Thyroid gland (tissue), 4 donors: ENCODE measurements at regions not wholly inside any gene's neighbourhood (a gene's known extent, or its start where the extent isn't known, plus 50 kb on each side); places are given as distances from the start of the nearest gene placed in this dataset.

Experiments
- DNase-seq, 2 donors: peaks; one replicate each; pipeline ENCODE4 v3.0.0-alpha.2; 2019
- H3K27ac ChIP-seq, 3 donors: fragments of 200-600 bp; sonication (generic); 1 replicate in 2 of 3; 2 replicates in 1 of 3; pipeline ENCODE4 v1.5.1; 2016 to 2019; ENCODE audit warnings: mild to moderate bottlenecking in 1 of 3, moderate library complexity in 1 of 3
- H3K27me3 ChIP-seq: fragments of 200-600 bp; sonication (generic); one replicate; pipeline ENCODE4 v1.5.1; 2019
- H3K36me3 ChIP-seq, 2 donors: fragments of 200-600 bp; sonication (generic); one replicate each; pipeline ENCODE4 v1.5.1; 2016 to 2019
- H3K4me1 ChIP-seq, 2 donors: fragments of 200-600 bp; sonication (generic); one replicate each; pipeline ENCODE4 v1.5.1; 2017 to 2019
- H3K4me3 ChIP-seq, 3 donors: fragments of 200-600 bp; sonication (generic); replicated peaks in 1 of 3; 1 replicate in 2 of 3; 2 replicates in 1 of 3; pipeline ENCODE4 v1.5.1; 2016; ENCODE audit warnings: mild to moderate bottlenecking in 1 of 3
- H3K9me3 ChIP-seq: fragments of 200-600 bp; sonication (generic); one replicate; pipeline ENCODE4 v1.5.1; 2017
- CTCF ChIP-seq, 6 experiments: fragments of 200-600 bp in 3 of 6; fragments of 450-650 bp in 3 of 6; sonication (generic) in 3 of 6; IDR thresholded peaks; one replicate each; pipeline ENCODE4 v1.5.1; 2016 to 2019; ENCODE audit warnings: antibody characterized with exemption in 6 of 6, mild to moderate bottlenecking in 2 of 6, inconsistent platforms in 1 of 6, moderate library complexity in 1 of 6
- POLR2A ChIP-seq, 2 donors: fragments of 450-650 bp; IDR thresholded peaks; one replicate each; pipeline ENCODE4 v1.6.1; 2017; ENCODE audit warnings: antibody characterized with exemption in 2 of 2, mild to moderate bottlenecking in 2 of 2, moderate library complexity in 1 of 2
- WGBS, 2 donors: methylation state at CpG; one replicate each; pipeline ENCODE4 v1.1.5; 2017; 5-methylcytosine and 5-hydroxymethylcytosine counted together
- intact Hi-C: fragments of 100-400 bp; cut with DNase I; formaldehyde crosslinking; loops from one replicate; pipeline ENCODE4 v1.15.1; 2023

- H3K9me3 ChIP-seq: no peaks in the 10 kb centered on the region
- TF ChIP-seq POLR2A (IDR thresholded peaks at IDR 0.05) (no peak), CTCF (IDR thresholded peaks at IDR 0.05) (no peak)
- no peak overlapping the region for H3K4me3 ChIP-seq
- peak overlapping the region; percentile 53 to 75 (median 61) for H3K27ac ChIP-seq
- 69 to 85% methylated on average over 3 of the region's 3 CpGs for WGBS, 2 donors
- H3K27me3 ChIP-seq: no peaks in the 10 kb centered on the region
- DNase-seq: no peak
- peaks cover 17% of the 10 kb centered on the region in 2 donors for H3K4me1 ChIP-seq
- intact Hi-C loops: no loop called here
- H3K36me3 ChIP-seq: no peaks in the 10 kb centered on the region
Observed at GRCh38 chr12:65536351-65536750, 257.9 kb downstream of the MSRB3 start.

GRCh38 chr12:65536876-65537681 is 258.6 kb downstream of the MSRB3 start:
- H3K9me3 ChIP-seq: no peaks in the 10 kb centered on the region
- TF ChIP-seq CTCF (IDR thresholded peaks at IDR 0.05): no peak
- no peak for TF ChIP-seq POLR2A (IDR thresholded peaks at IDR 0.05)
- intact Hi-C loops: no loop called here
- H3K4me3 ChIP-seq: no peak overlapping the region
- 15 to 16% methylated on average over 6 of the region's 6 CpGs for WGBS, 2 donors
- peak overlapping the region; percentile 53 to 75 (median 61) for H3K27ac ChIP-seq
- H3K27me3 ChIP-seq: no peaks in the 10 kb centered on the region
- no peaks in the 10 kb centered on the region for H3K36me3 ChIP-seq
- peak; percentile 92 to 93 for DNase-seq
- H3K4me1 ChIP-seq: peaks cover 17% of the 10 kb centered on the region in 2 donors

- WGBS, 2 donors: 92 to 100% methylated on average over 1 of the region's 1 CpG
- peak overlapping the region in 1 of 3 donors; percentile 75 for H3K27ac ChIP-seq
- H3K4me1 ChIP-seq: peaks cover 17% of the 10 kb centered on the region in 2 donors
- intact Hi-C loops: no loop called here
- DNase-seq: no peak
- no peak overlapping the region for H3K4me3 ChIP-seq
- no peak for TF ChIP-seq POLR2A (IDR thresholded peaks at IDR 0.05)
- no peak for TF ChIP-seq CTCF (IDR thresholded peaks at IDR 0.05)
- H3K27me3 ChIP-seq: no peaks in the 10 kb centered on the region
- no peaks in the 10 kb centered on the region for H3K36me3 ChIP-seq
- no peaks in the 10 kb centered on the region for H3K9me3 ChIP-seq
Observed at GRCh38 chr12:65537978-65538377, 259.5 kb downstream of the MSRB3 start.

GRCh38 chr12:65539023-65539422 is 260.5 kb downstream of the MSRB3 start:
- Histone ChIP-seq H3K4me1 (peaks cover 17% of the 10 kb centered on the region in 2 donors), H3K4me3 (no peak overlapping the region), H3K9me3 (no peaks in the 10 kb centered on the region), H3K27ac (no peak overlapping the region), H3K27me3 (no peaks in the 10 kb centered on the region), H3K36me3 (no peaks in the 10 kb centered on the region)
- no peak for DNase-seq
- intact Hi-C loops: no loop called here
- TF ChIP-seq POLR2A (IDR thresholded peaks at IDR 0.05) (no peak), CTCF (IDR thresholded peaks at IDR 0.05) (no peak)
- 58 to 78% methylated on average over 1 of the region's 1 CpG for WGBS, 2 donors

- 97 to 98% methylated on average over 1 of the region's 1 CpG for WGBS, 2 donors
- intact Hi-C loops: no loop called here
- no peak overlapping the region for H3K27ac ChIP-seq
- no peak for DNase-seq
- TF ChIP-seq POLR2A (IDR thresholded peaks at IDR 0.05): no peak
- TF ChIP-seq CTCF (IDR thresholded peaks at IDR 0.05): no peak
- H3K27me3 ChIP-seq: no peaks in the 10 kb centered on the region
- H3K9me3 ChIP-seq: no peaks in the 10 kb centered on the region
- H3K4me3 ChIP-seq: no peak overlapping the region
- H3K36me3 ChIP-seq: no peaks in the 10 kb centered on the region
- H3K4me1 ChIP-seq: peaks cover 17% of the 10 kb centered on the region in 2 donors
Observed at GRCh38 chr12:65540140-65540539, 261.7 kb downstream of the MSRB3 start.
